Peyer's patch (tissue), 4 donors: ENCODE measurements at regions not wholly inside any gene's neighbourhood (a gene's known extent, or its start where the extent isn't known, plus 50 kb on each side); places are given as distances from the start of the nearest gene placed in this dataset.

ENCODE experiments used
- CTCF ChIP-seq, 6 experiments: fragments of 450-650 bp in 4 of 6; fragments of 200-600 bp in 2 of 6; sonication (generic) in 1 of 6; IDR thresholded peaks; one replicate each; pipeline ENCODE4 v1.5.1; 2017 to 2019; ENCODE audit warnings: antibody characterized with exemption in 6 of 6, mild to moderate bottlenecking in 3 of 6, moderate library complexity in 1 of 6
- POLR2A ChIP-seq, 2 donors: fragments of 450-650 bp; IDR thresholded peaks; one replicate each; pipeline ENCODE4 v1.5.1; 2017; ENCODE audit warnings: antibody characterized with exemption in 2 of 2, mild to moderate bottlenecking in 2 of 2, moderate library complexity in 2 of 2

GRCh38 chr5:124866355-124867136 is 120.1 kb upstream of the ZNF608 start:
- TF ChIP-seq CTCF (IDR thresholded peaks at IDR 0.05) (no peak), POLR2A (IDR thresholded peaks at IDR 0.05) (no peak)
